ENCODE measurements at regions not wholly inside any gene's neighbourhood (a gene's known extent, or its start where the extent isn't known, plus 50 kb on each side); places are given as distances from the start of the nearest gene placed in this dataset.

DNA sequence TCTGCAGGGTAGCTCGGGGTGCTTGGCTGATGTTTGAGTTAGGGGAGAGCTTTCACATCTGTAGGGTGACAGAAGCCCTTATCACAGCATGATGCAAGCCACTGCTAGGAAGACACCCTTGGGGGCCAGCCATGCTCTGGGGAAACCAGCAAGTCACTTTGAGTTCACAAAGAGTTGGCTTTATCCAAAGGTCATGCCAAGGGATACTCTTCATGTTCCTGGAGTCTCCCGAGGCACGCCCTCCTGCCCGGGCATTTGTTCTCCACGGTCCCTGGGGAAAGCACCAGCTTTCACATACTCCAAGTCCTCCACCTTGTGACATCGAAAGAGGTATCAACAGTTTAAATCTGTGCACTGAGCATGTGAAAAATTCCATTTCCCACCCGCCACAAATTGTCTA lies 227.7 kb downstream of the VAPA start:
- H4K91ac ChIP-seq (ENCODE audit: insufficient read depth, low read depth, low read length): peak overlapping the region; percentile 35
- peak overlapping the region; percentile 53; the same call in 1 of the 2 replicates for H2BK20ac ChIP-seq (ENCODE audit: low read depth, low read length)
- no peak overlapping the region for H3K27ac ChIP-seq (ENCODE audit: insufficient read depth, low read length)
- no peak overlapping the region for H3K4me3 ChIP-seq (ENCODE audit: insufficient read depth, low read depth, low read length)
- WGBS, 2 experiments (ENCODE audit: extremely low coverage in 2 of 2, insufficient read length in 1 of 2): no CpG with 5 or more reads among the region's 7 CpGs
- H3K36me3 ChIP-seq (ENCODE audit: control insufficient read depth, insufficient read depth, low read length): no peaks in the 10 kb centered on the region
- H3K27me3 ChIP-seq (ENCODE audit: control insufficient read depth, insufficient read depth, low read length): peaks cover 2% of the 10 kb centered on the region; the same call in 1 of the 2 replicates
- peak overlapping the region; percentile 27 for H4K5ac ChIP-seq (ENCODE audit: low read depth, low read length)
- ATAC-seq (ENCODE audit: low read depth) (no peak), DNase-seq (no peak)
- no peak overlapping the region for H2BK15ac ChIP-seq (ENCODE audit: low read depth, low read length)
- H3K9ac ChIP-seq (ENCODE audit: low read depth, low read length): no peak overlapping the region
- no peak overlapping the region for H2BK5ac ChIP-seq (ENCODE audit: low read depth, low read length, poor library complexity, severe bottlenecking)
- in situ Hi-C loops (cut with MboI; ENCODE audit: low sequenced_read_pairs) (no loop called here), intact Hi-C loops (cut with micrococcal nuclease) (loop anchor here (5.0 kb wide), 1 partner anchor 236 kb away; no protein-coding TSS in a partner anchor), dilution Hi-C loops (cut with HindIII; ENCODE audit: low sequenced_read_pairs, unreplicated experiment) (no loop called here)
- no peaks in the 10 kb centered on the region for H3K79me1 ChIP-seq (ENCODE audit: low read depth in 1 of 2, low read length in 2 of 2)
- no peaks in the 10 kb centered on the region for H3K9me3 ChIP-seq (ENCODE audit: control insufficient read depth, insufficient read depth, low read length)
- peak overlapping the region; percentile 66; the same call in 1 of the 2 replicates for H2AK5ac ChIP-seq (ENCODE audit: low read depth, low read length)
- no peak overlapping the region for H3K56ac ChIP-seq (ENCODE audit: extremely low read depth, insufficient read depth, low read length)
- no TSS peak for BruUV-seq (replicated peaks)
- H4K8ac ChIP-seq (ENCODE audit: low read depth in 2 of 2, low read length in 2 of 2): no peak overlapping the region
- CTCF ChIA-PET: interaction anchor here (1.1 kb wide), 1 partner anchor 14 kb away, joined by 3 read pairs; no protein-coding TSS in a partner anchor
- peak overlapping the region; percentile 45 for H3K18ac ChIP-seq (ENCODE audit: low read depth, low read length)
- TF ChIP-seq FOS (IDR thresholded peaks at IDR 0.05; ENCODE audit: low read depth, low read length) (no peak), CEBPB (IDR thresholded peaks at IDR 0.05; ENCODE audit: low read depth, low read length) (no peak), MAZ (IDR thresholded peaks at IDR 0.05; ENCODE audit: borderline replicate concordance, low read depth, low read length) (no peak), MXI1 (IDR thresholded peaks at IDR 0.05; ENCODE audit: borderline replicate concordance, low read depth, low read length) (no peak)
- H3K4ac ChIP-seq (ENCODE audit: low read depth, low read length): peak overlapping the region; percentile 65; the same call in 1 of the 2 replicates
- H2AFZ ChIP-seq (replicated peaks; ENCODE audit: low read length, poor library complexity): peak overlapping the region; percentile 21
- H3K4me2 ChIP-seq (ENCODE audit: low read depth, low read length): no peak overlapping the region
- POLR2A ChIA-PET (ENCODE audit: unreplicated experiment): interaction anchor here (0.6 kb wide), 1 partner anchor 29 kb away, joined by 6 read pairs; no protein-coding TSS in a partner anchor
- peaks cover 32% of the 10 kb centered on the region for H3K4me1 ChIP-seq (ENCODE audit: control insufficient read depth, insufficient read depth, low read length)
- peak overlapping the region; percentile 44 for H2BK120ac ChIP-seq (ENCODE audit: low read depth, low read length)
- peaks cover 29% of the 10 kb centered on the region for H3K9me1 ChIP-seq (ENCODE audit: insufficient read depth, low read length)
- peak overlapping the region; percentile 2 for H3K23ac ChIP-seq (ENCODE audit: low read depth, low read length)
- no peaks in the 10 kb centered on the region for H4K20me1 ChIP-seq (ENCODE audit: insufficient read depth, low read length)
- H2AK9ac ChIP-seq (replicated peaks; ENCODE audit: low read depth, low read length, poor library complexity): no peak overlapping the region
- H3K14ac ChIP-seq (replicated peaks; ENCODE audit: low read depth, low read length): no peak overlapping the region

All from IMR-90 (cell line).